RWPE1 (cell line): ENCODE measurements at regions not wholly inside any gene's neighbourhood (a gene's known extent, or its start where the extent isn't known, plus 50 kb on each side); places are given as distances from the start of the nearest gene placed in this dataset.

Experiments
- CTCF ChIA-PET: fragments of 350-600 bp; sonication (Branson Sonifier 250); formaldehyde crosslinking; extraction: SDS; loops from one replicate; lab custom pipeline; 2021; lab: Yijun Ruan, JAX
- POLR2A ChIA-PET: fragments of 400-600 bp; formaldehyde crosslinking; extraction: SDS; loops from one replicate; lab custom pipeline; 2020; ENCODE audit warnings: antibody characterized with exemption; ENCODE audit not compliant: low non-redundant PET; lab: Yijun Ruan, JAX
- DNase-seq: peaks from one replicate; pipeline ENCODE4 v3.0.0; 2012; ENCODE audit warnings: low spot score
- H3K27ac ChIP-seq: fragments of 450-650 bp; 2 replicates; pipeline ENCODE4 v1.5.1; 2017
- CTCF ChIP-seq: fragments of 450-650 bp; conservative IDR thresholded peaks from 2 replicates; pipeline ENCODE4 v1.5.1; 2017; ENCODE audit warnings: low read depth, mild to moderate bottlenecking

- DNase-seq: no peak
- ChIA-PET CTCF (no interaction called here), POLR2A (no interaction called here)
- H3K27ac ChIP-seq: no peak overlapping the region
- no peak for TF ChIP-seq CTCF
Measured at GRCh38 chr11:127552446-127552845, 551.9 kb upstream of the KIRREL3 start.

- TF ChIP-seq CTCF: no peak
- POLR2A ChIA-PET: no interaction called here
- CTCF ChIA-PET: no interaction called here
- no peak overlapping the region for H3K27ac ChIP-seq
- no peak for DNase-seq
Measured at GRCh38 chr11:127531167-127531566, 530.6 kb upstream of the KIRREL3 start.

GRCh38 chr11:127528297-127528696 is 527.7 kb upstream of the KIRREL3 start:
- ChIA-PET CTCF (no interaction called here), POLR2A (no interaction called here)
- no peak overlapping the region for H3K27ac ChIP-seq
- TF ChIP-seq CTCF: no peak
- DNase-seq: no peak

GRCh38 chr11:127524618-127525017 is 524.0 kb upstream of the KIRREL3 start:
- CTCF ChIA-PET: interaction anchor here (1.5 kb wide), 1 partner anchor 13 kb away, joined by 3 read pairs; no protein-coding TSS in a partner anchor

GRCh38 chr11:127521413-127521812 is 520.8 kb upstream of the KIRREL3 start:
- no peak for TF ChIP-seq CTCF
- no peak overlapping the region for H3K27ac ChIP-seq
- ChIA-PET POLR2A (no interaction called here), CTCF (no interaction called here)
- no peak for DNase-seq

More at GRCh38 chr11:127524618-127525017, 524.0 kb upstream of the KIRREL3 start:
- no peak for DNase-seq
- POLR2A ChIA-PET: no interaction called here
- H3K27ac ChIP-seq: no peak overlapping the region
- TF ChIP-seq CTCF: no peak

- no peak for TF ChIP-seq CTCF
- ChIA-PET CTCF (no interaction called here), POLR2A (no interaction called here)
- no peak for DNase-seq
- H3K27ac ChIP-seq: no peak overlapping the region
Measured at GRCh38 chr11:127507851-127508250, 507.3 kb upstream of the KIRREL3 start.
